OCI-LY1 (cell line): ENCODE measurements at regions not wholly inside any gene's neighbourhood (a gene's known extent, or its start where the extent isn't known, plus 50 kb on each side); places are given as distances from the start of the nearest gene placed in this dataset.
"Not testable (repeated sequence)": the region's sequence is repeated elsewhere in the genome, so short reads cannot be mapped to it uniquely, and the experiment has no call there.

Experiments used
- H2AFZ ChIP-seq: fragments of 200-600 bp; sonication (generic), shearing (Covaris generic); 2 replicates; pipeline ENCODE4 v1.6.0; 2014; ENCODE audit warnings: antibody characterized with exemption, mild to moderate bottlenecking, low read length
- H3F3A ChIP-seq: fragments of 200-600 bp; sonication (generic), shearing (Covaris generic); 2 replicates; pipeline ENCODE4 v1.6.0; 2014; ENCODE audit warnings: mild to moderate bottlenecking, antibody characterized with exemption, low read length, moderate library complexity; ENCODE audit not compliant: insufficient read depth
- H3K27ac ChIP-seq: fragments of 200-600 bp; sonication (generic); 2 replicates; pipeline ENCODE4 v1.5.1; 2014; ENCODE audit warnings: low read length, mixed run types, mild to moderate bottlenecking, low read depth; ENCODE audit not compliant: poor library complexity, severe bottlenecking
- H3K27me3 ChIP-seq: fragments of 200-600 bp; sonication (generic); 2 replicates; pipeline ENCODE4 v1.6.0; 2014; ENCODE audit warnings: antibody characterized with exemption, mild to moderate bottlenecking, low read length, moderate library complexity; ENCODE audit not compliant: insufficient read depth
- H3K36me3 ChIP-seq: fragments of 200-600 bp; sonication (generic); 2 replicates; pipeline ENCODE4 v1.6.1; 2014; ENCODE audit warnings: mild to moderate bottlenecking, antibody characterized with exemption, low read length, moderate library complexity, mixed read lengths; ENCODE audit not compliant: insufficient read depth
- H3K4me1 ChIP-seq: fragments of 200-600 bp; sonication (generic); 2 replicates; pipeline ENCODE4 v1.5.1; 2014; ENCODE audit warnings: mild to moderate bottlenecking, low read length, moderate library complexity; ENCODE audit not compliant: insufficient read depth, severe bottlenecking
- H3K4me2 ChIP-seq: fragments of 200-600 bp; sonication (generic), shearing (Covaris generic); 2 replicates; pipeline ENCODE4 v1.6.1; 2014; ENCODE audit warnings: low read length
- H3K4me3 ChIP-seq: fragments of 200-600 bp; sonication (generic); 2 replicates; pipeline ENCODE4 v1.5.1; 2014; ENCODE audit warnings: low read length, low read depth, mild to moderate bottlenecking, mixed read lengths; ENCODE audit not compliant: poor library complexity, severe bottlenecking
- H3K79me2 ChIP-seq: fragments of 200-600 bp; shearing (Covaris generic); 2 replicates; pipeline ENCODE4 v1.6.1; 2016; ENCODE audit warnings: mixed run types, low read length, mixed read lengths; ENCODE audit not compliant: insufficient read depth
- H3K9ac ChIP-seq: fragments of 200-600 bp; sonication (generic), shearing (Covaris generic); 2 replicates; pipeline ENCODE4 v1.6.1; 2014; ENCODE audit warnings: mild to moderate bottlenecking, low read length, mixed read lengths
- H3K9me2 ChIP-seq: fragments of 200-600 bp; sonication (generic), shearing (Covaris generic); 2 replicates; pipeline ENCODE4 v1.6.1; 2014; ENCODE audit warnings: low read depth, mild to moderate bottlenecking, low read length, mixed read lengths
- H3K9me3 ChIP-seq: fragments of 200-600 bp; shearing (Covaris generic); 2 replicates; pipeline ENCODE4 v1.6.1; 2014; ENCODE audit warnings: low read length, mixed read lengths
- H4K20me1 ChIP-seq: fragments of 200-600 bp; sonication (generic), shearing (Covaris generic); 2 replicates; pipeline ENCODE4 v1.6.0; 2016; ENCODE audit warnings: mild to moderate bottlenecking, low read length; ENCODE audit not compliant: insufficient read depth
- EZH2 ChIP-seq: fragments of 200-600 bp; sonication (generic), shearing (Covaris generic); IDR thresholded peaks from 2 replicates; pipeline ENCODE4 v1.8.0; 2017; ENCODE audit warnings: borderline replicate concordance, mixed run types, mild to moderate bottlenecking, antibody characterized with exemption, low read length, moderate library complexity, mixed read lengths
- TF ChIP-seq, protein P1 (sequence below): fragments of 200-600 bp; sonication (generic), shearing (Covaris generic); IDR thresholded peaks from 2 replicates; pipeline ENCODE4 v1.5.1; 2017; ENCODE audit warnings: mild to moderate bottlenecking, antibody characterized with exemption, low read length, moderate library complexity, mixed read lengths

DNA sequence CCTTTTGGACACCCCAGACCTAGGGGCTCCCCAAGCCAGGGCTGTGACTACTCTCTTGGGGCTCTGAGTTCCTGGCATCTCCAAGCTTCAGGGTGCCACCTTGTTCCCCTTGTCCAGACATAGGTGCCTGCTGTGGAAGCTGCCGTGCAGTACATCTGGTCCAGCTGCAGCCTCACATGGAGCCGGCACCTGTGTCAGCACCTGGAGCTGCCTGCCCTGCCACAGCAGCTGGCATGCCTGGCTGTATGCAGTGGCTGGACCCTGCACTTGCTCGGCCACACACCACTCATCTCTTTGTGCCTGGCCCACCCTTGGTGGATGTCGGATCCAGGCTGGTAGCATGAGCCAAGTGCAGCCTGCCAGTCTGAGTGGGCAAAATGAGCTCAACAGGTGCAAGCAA, 775.8 kb downstream of the CDH11 start:
- H3K9ac ChIP-seq = no peak overlapping the region
- no peak for TF ChIP-seq EZH2
- TF ChIP-seq, protein P1, sequence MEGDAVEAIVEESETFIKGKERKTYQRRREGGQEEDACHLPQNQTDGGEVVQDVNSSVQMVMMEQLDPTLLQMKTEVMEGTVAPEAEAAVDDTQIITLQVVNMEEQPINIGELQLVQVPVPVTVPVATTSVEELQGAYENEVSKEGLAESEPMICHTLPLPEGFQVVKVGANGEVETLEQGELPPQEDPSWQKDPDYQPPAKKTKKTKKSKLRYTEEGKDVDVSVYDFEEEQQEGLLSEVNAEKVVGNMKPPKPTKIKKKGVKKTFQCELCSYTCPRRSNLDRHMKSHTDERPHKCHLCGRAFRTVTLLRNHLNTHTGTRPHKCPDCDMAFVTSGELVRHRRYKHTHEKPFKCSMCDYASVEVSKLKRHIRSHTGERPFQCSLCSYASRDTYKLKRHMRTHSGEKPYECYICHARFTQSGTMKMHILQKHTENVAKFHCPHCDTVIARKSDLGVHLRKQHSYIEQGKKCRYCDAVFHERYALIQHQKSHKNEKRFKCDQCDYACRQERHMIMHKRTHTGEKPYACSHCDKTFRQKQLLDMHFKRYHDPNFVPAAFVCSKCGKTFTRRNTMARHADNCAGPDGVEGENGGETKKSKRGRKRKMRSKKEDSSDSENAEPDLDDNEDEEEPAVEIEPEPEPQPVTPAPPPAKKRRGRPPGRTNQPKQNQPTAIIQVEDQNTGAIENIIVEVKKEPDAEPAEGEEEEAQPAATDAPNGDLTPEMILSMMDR = no peak
- no peaks in the 10 kb centered on the region for H3F3A ChIP-seq
- H3K36me3 ChIP-seq = no peaks in the 10 kb centered on the region
- H3K9me3 ChIP-seq = no peaks in the 10 kb centered on the region
- peaks cover 17% of the 10 kb centered on the region for H3K4me1 ChIP-seq
- peak overlapping the region; percentile 7 for H3K27ac ChIP-seq
- no peaks in the 10 kb centered on the region for H4K20me1 ChIP-seq
- H3K9me2 ChIP-seq = no peaks in the 10 kb centered on the region
- no peak overlapping the region for H3K4me2 ChIP-seq
- no peak overlapping the region for H2AFZ ChIP-seq
- no peaks in the 10 kb centered on the region for H3K27me3 ChIP-seq
- no peaks in the 10 kb centered on the region for H3K79me2 ChIP-seq
- no peak overlapping the region for H3K4me3 ChIP-seq

DNA sequence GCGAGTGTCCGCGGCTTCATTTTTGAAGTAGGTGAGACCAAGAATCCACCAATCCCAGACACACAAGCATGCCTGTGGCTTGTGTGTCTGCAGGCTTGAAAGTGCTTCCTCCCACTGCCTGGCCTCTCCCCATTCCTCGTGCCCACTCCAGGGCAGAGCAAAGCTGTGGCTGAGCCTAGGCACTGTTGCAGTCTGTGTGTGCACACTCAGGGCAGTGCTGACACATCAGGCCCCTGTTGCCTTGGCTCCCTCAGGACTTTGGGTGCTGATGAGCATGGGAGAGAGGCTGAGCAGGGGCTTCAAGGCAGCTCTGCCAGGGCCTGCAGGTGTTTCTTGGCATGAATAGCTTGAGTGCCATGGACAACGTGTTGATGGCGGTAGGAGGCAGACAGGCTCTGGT, 776.7 kb downstream of the CDH11 start:
- Histone ChIP-seq H3K4me3 (no peak overlapping the region), H3K9me2 (no peaks in the 10 kb centered on the region), H3F3A (no peaks in the 10 kb centered on the region), H3K9ac (no peak overlapping the region), H3K36me3 (no peaks in the 10 kb centered on the region), H2AFZ (no peak overlapping the region), H3K27me3 (no peaks in the 10 kb centered on the region), H3K4me2 (no peak overlapping the region), H3K79me2 (no peaks in the 10 kb centered on the region), H4K20me1 (no peaks in the 10 kb centered on the region), H3K27ac (peak overlapping the region; percentile 7), H3K4me1 (peaks cover 17% of the 10 kb centered on the region), H3K9me3 (no peaks in the 10 kb centered on the region)
- TF ChIP-seq EZH2 = no peak
- TF ChIP-seq, protein P1 = no peak

DNA sequence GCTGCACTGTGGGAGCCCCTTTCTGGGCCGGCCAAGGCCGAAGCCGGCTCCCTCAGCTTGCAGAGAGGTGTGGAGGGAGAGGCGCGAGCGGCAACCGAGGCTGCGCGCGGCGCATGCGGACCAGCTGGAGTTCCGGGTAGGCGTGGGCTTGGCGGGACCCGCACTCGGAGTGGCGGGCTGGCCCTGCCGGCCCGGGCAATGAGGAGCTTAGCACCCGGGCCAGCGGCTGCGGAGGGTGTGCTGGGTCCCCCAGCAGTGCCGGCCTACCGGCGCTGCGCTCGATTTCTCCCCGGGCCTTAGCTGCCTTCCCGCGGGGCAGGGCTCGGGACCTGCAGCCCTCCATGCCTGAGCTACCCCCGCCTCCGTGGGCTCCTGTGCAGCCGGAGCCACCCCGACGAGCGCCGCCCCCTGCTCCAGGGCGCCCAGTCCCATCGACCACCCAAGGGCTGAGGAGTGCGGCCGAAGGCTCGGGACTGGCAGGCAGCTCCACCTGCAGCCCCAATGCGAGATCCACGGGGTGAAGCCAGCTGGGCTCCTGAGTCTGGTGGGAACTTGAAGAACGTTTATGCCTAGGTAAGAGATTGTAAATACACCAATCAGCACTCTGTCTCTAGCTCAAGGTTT, 777.9 kb downstream of the CDH11 start:
- H3K79me2 ChIP-seq, H2AFZ ChIP-seq, H3K9ac ChIP-seq, H3K9me3 ChIP-seq, H4K20me1 ChIP-seq, H3K4me3 ChIP-seq, H3K27ac ChIP-seq, H3K4me2 ChIP-seq, H3F3A ChIP-seq, H3K9me2 ChIP-seq, H3K36me3 ChIP-seq, H3K27me3 ChIP-seq: not testable (repeated sequence)
- peaks cover 19% of the 10 kb centered on the region for H3K4me1 ChIP-seq
